ENCODE measurements at regions not wholly inside any gene's neighbourhood (a gene's known extent, or its start where the extent isn't known, plus 50 kb on each side); places are given as distances from the start of the nearest gene placed in this dataset.

DNA sequence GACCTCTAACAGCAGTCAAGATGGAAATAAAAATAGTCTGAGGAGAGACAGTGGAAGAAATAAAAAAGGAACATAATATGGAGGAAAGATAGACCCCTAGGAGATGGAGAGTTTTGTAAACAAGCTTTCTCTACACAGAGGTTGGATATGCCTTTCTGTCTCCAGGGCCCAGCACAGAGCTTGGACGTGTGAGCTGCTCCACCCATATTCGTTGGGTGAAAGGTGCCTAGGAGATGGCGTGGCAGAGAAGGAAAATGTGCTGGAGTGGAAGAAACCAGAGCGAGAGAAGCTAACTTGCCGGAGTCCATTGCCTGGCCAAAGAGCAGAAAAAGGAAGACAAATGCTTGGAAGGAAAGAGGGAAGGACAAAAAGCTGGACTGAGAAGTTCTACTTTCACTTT, 78.3 kb upstream of the LMO4 start:
- H3K9me3 ChIP-seq (ENCODE audit: control insufficient read depth, low read length) = peaks cover 16% of the 10 kb centered on the region
- H3K4me3 ChIP-seq (ENCODE audit: low read length) = no peak overlapping the region
- H3K9ac ChIP-seq (ENCODE audit: low read length) = no peak overlapping the region
- no peak for DNase-seq (ENCODE audit: low read depth)
- H3K4me1 ChIP-seq (ENCODE audit: control insufficient read depth, insufficient read depth, low read length) = peaks cover 16% of the 10 kb centered on the region
- H3K27me3 ChIP-seq (replicated peaks; ENCODE audit: control insufficient read depth, insufficient read depth, low read length) = no peaks in the 10 kb centered on the region
- no peaks in the 10 kb centered on the region for H3K36me3 ChIP-seq (ENCODE audit: control insufficient read depth, insufficient read depth, low read length, severe bottlenecking)

DNA sequence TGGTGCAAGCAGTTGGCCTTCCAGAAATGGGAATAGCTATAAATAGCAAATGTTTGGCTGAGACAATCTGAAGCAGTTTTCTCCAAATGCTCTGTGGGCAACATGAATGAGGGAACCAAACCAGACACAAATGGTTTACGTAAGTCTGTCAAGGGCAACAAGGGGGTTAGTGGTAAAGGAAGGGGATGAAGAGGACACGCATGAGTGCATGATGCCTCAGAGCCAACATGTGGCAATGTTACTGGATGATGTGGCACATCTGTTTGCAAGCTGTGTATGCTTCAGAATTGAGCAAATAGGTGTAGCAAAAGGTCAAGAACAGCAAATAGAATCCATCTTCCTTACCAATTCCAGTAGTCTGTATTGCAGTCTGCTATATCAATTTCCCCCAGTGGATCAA, 76.3 kb upstream of the LMO4 start:
- Histone ChIP-seq H3K4me1 (ENCODE audit: control insufficient read depth, insufficient read depth, low read length) (peaks cover 16% of the 10 kb centered on the region), H3K27me3 (replicated peaks; ENCODE audit: control insufficient read depth, insufficient read depth, low read length) (no peaks in the 10 kb centered on the region), H3K9me3 (ENCODE audit: control insufficient read depth, low read length) (peaks cover 23% of the 10 kb centered on the region), H3K36me3 (ENCODE audit: control insufficient read depth, insufficient read depth, low read length, severe bottlenecking) (no peaks in the 10 kb centered on the region), H3K4me3 (ENCODE audit: low read length) (peak overlapping the region; percentile 3), H3K9ac (ENCODE audit: low read length) (no peak overlapping the region)
- peak; percentile 12 for DNase-seq (ENCODE audit: low read depth)

DNA sequence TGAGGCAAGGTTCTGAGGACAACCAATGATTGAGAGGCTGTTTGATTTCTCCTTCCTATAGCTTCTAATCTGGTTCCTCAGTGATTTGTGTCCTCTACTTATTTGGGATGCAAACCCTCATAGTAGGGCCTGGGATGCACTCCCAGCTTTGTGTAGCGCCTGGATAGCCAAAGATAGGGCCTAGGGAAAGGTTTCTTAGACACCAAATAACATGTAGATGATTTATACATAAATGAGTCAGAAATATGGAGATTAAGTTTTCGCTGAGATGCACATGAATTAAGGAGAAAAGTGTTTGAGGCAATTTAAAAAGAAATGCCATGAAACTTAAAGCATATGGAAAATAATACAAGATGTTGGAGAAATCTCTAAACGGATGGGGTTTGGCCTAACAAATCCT, 66.0 kb upstream of the LMO4 start:
- H3K4me3 ChIP-seq (ENCODE audit: low read length) = no peak overlapping the region
- no peaks in the 10 kb centered on the region for H3K27me3 ChIP-seq (replicated peaks; ENCODE audit: control insufficient read depth, insufficient read depth, low read length)
- no peaks in the 10 kb centered on the region for H3K36me3 ChIP-seq (ENCODE audit: control insufficient read depth, insufficient read depth, low read length, severe bottlenecking)
- no peak overlapping the region for H3K9ac ChIP-seq (ENCODE audit: low read length)
- H3K4me1 ChIP-seq (ENCODE audit: control insufficient read depth, insufficient read depth, low read length) = no peaks in the 10 kb centered on the region
- DNase-seq (ENCODE audit: low read depth) = no peak
- H3K9me3 ChIP-seq (ENCODE audit: control insufficient read depth, low read length) = no peaks in the 10 kb centered on the region

DNA sequence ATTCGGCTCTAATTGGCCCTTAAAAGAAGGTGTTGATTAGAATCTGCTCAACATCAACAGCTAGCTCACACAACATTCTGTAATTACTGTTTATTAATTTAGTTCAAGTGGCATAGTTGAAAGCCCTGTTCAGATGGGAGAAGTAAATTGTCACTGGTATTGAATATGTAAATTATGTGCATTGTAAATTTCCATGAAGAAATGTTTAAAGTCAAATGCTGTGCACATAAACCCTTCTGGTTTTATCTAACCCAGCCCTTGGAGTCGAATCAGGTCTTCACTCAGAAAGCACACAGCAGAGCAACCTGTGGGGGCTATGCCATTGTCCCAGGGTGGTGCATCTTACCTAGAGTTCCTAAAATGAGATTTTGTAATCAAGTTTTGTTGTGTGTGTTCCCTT, 65.4 kb upstream of the LMO4 start:
- no peaks in the 10 kb centered on the region for H3K9me3 ChIP-seq (ENCODE audit: control insufficient read depth, low read length)
- no peaks in the 10 kb centered on the region for H3K4me1 ChIP-seq (ENCODE audit: control insufficient read depth, insufficient read depth, low read length)
- no peak for DNase-seq (ENCODE audit: low read depth)
- no peaks in the 10 kb centered on the region for H3K27me3 ChIP-seq (replicated peaks; ENCODE audit: control insufficient read depth, insufficient read depth, low read length)
- H3K9ac ChIP-seq (ENCODE audit: low read length) = no peak overlapping the region
- no peaks in the 10 kb centered on the region for H3K36me3 ChIP-seq (ENCODE audit: control insufficient read depth, insufficient read depth, low read length, severe bottlenecking)
- no peak overlapping the region for H3K4me3 ChIP-seq (ENCODE audit: low read length)

DNA sequence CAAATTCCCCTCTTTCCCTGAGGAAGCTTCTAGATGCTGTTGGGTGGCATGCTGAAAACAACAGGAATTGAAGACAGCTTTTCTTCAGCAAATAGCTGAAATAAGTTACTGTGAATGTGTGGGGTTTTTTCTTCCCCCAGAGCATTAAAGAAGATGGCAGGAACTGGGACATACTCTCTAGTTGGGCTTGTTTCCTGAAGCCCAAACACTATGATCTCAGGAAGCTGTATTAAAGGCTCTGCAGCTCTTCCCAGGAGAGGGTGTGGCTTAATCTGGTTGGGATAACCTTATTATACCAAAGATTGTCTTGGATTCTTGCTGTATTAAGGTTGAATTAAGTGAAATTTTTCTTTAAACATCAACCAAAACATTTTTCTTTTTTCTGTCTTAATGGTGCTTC, 64.9 kb upstream of the LMO4 start:
- no peak overlapping the region for H3K9ac ChIP-seq (ENCODE audit: low read length)
- H3K27me3 ChIP-seq (replicated peaks; ENCODE audit: control insufficient read depth, insufficient read depth, low read length) = no peaks in the 10 kb centered on the region
- no peaks in the 10 kb centered on the region for H3K4me1 ChIP-seq (ENCODE audit: control insufficient read depth, insufficient read depth, low read length)

DNA sequence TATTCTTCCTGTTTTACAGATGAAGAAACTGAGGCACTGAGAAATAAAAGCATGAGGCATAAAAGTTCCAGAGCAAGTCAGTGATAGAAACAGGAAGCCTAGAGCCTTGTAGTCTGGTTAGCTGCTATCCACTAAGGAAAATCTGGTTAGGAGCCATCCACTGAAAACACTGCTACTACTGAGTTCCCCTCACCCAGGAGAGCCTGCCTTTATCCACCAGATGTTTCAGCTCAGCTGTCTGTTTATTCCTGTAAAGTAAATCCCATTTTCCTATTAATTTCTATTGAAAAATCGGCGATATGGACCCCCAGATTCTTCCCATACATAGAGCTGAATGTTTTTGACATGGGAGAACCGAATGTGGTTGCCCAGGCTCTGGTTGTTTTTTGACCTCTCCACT, 63.7 kb upstream of the LMO4 start:
- no peaks in the 10 kb centered on the region for H3K4me1 ChIP-seq (ENCODE audit: control insufficient read depth, insufficient read depth, low read length)
- no peaks in the 10 kb centered on the region for H3K27me3 ChIP-seq (replicated peaks; ENCODE audit: control insufficient read depth, insufficient read depth, low read length)
- no peak overlapping the region for H3K9ac ChIP-seq (ENCODE audit: low read length)
- DNase-seq (ENCODE audit: low read depth) = no peak
- H3K4me3 ChIP-seq (ENCODE audit: low read length) = no peak overlapping the region
- no peaks in the 10 kb centered on the region for H3K36me3 ChIP-seq (ENCODE audit: control insufficient read depth, insufficient read depth, low read length, severe bottlenecking)
- no peaks in the 10 kb centered on the region for H3K9me3 ChIP-seq (ENCODE audit: control insufficient read depth, low read length)

More for the DNA sequence above, 64.9 kb upstream of the LMO4 start:
- DNase-seq (ENCODE audit: low read depth) = no peak
- H3K36me3 ChIP-seq (ENCODE audit: control insufficient read depth, insufficient read depth, low read length, severe bottlenecking) = no peaks in the 10 kb centered on the region
- H3K9me3 ChIP-seq (ENCODE audit: control insufficient read depth, low read length) = no peaks in the 10 kb centered on the region
- no peak overlapping the region for H3K4me3 ChIP-seq (ENCODE audit: low read length)

DNA sequence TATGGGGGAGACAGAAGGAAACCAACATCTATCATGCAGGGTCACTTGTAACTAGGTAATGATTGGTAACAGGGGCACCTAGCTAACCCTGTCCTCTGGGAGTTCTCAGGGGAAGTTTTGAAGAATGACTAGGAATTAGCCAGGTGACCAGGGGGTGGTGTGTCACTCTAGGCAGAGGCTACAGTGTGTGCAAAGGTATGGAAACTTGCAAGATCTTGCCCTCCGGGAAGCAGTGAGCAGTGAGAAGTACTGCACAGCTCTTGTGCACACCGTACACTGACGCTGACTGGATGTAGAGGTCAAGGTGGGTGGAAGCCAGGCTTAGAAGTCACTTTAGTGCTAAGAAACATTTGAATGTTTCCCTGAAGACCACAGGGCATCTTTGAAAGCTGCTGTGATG, 62.9 kb upstream of the LMO4 start:
- no peaks in the 10 kb centered on the region for H3K36me3 ChIP-seq (ENCODE audit: control insufficient read depth, insufficient read depth, low read length, severe bottlenecking)
- H3K27me3 ChIP-seq (replicated peaks; ENCODE audit: control insufficient read depth, insufficient read depth, low read length) = no peaks in the 10 kb centered on the region
- DNase-seq (ENCODE audit: low read depth) = no peak
- no peak overlapping the region for H3K9ac ChIP-seq (ENCODE audit: low read length)
- no peaks in the 10 kb centered on the region for H3K9me3 ChIP-seq (ENCODE audit: control insufficient read depth, low read length)
- no peaks in the 10 kb centered on the region for H3K4me1 ChIP-seq (ENCODE audit: control insufficient read depth, insufficient read depth, low read length)
- H3K4me3 ChIP-seq (ENCODE audit: low read length) = no peak overlapping the region

DNA sequence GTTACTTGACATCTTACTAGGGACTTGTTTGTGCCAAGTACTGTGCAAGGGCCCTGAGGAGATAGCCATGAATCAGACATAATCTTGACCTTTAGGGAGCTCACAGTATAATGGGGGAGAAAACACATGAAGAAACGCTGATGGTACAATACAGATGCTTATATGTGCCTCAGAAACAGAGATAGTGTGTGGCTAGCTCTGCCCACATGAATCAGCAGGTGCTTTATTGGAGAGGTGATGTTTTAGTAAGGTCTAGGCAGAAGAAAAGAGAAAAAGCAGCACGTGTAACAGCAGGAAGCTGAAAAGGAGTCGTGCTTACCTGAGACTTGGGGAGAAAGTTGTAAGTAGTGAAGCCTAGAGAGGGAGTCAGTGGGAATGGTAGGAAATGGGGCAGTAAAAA, 60.6 kb upstream of the LMO4 start:
- no peak overlapping the region for H3K4me3 ChIP-seq (ENCODE audit: low read length)
- H3K27me3 ChIP-seq (replicated peaks; ENCODE audit: control insufficient read depth, insufficient read depth, low read length) = no peaks in the 10 kb centered on the region
- H3K9me3 ChIP-seq (ENCODE audit: control insufficient read depth, low read length) = no peaks in the 10 kb centered on the region
- H3K36me3 ChIP-seq (ENCODE audit: control insufficient read depth, insufficient read depth, low read length, severe bottlenecking) = no peaks in the 10 kb centered on the region
- no peak for DNase-seq (ENCODE audit: low read depth)
- H3K9ac ChIP-seq (ENCODE audit: low read length) = no peak overlapping the region
- no peaks in the 10 kb centered on the region for H3K4me1 ChIP-seq (ENCODE audit: control insufficient read depth, insufficient read depth, low read length)

DNA sequence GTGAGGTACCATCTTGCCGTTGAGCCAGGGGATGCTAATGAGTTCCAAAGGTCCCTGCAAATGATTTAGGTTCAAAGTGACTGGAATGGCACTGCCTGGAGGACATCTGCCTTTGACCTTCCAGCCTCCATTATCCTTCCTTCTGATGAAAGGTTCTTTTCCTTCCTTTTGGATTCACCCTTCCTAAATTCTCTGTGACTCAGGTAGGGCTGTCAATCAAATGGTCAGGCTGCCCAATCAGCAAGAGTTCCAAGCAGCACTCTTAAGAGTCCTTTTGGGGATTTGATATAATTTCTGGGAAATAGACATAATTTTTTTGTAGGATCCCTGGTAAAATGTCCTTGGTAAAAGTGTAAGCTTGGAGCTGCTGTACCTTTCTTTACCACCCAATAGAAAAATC, 58.8 kb upstream of the LMO4 start:
- no peak for DNase-seq (ENCODE audit: low read depth)
- Histone ChIP-seq H3K36me3 (ENCODE audit: control insufficient read depth, insufficient read depth, low read length, severe bottlenecking) (no peaks in the 10 kb centered on the region), H3K4me3 (ENCODE audit: low read length) (no peak overlapping the region)

DNA sequence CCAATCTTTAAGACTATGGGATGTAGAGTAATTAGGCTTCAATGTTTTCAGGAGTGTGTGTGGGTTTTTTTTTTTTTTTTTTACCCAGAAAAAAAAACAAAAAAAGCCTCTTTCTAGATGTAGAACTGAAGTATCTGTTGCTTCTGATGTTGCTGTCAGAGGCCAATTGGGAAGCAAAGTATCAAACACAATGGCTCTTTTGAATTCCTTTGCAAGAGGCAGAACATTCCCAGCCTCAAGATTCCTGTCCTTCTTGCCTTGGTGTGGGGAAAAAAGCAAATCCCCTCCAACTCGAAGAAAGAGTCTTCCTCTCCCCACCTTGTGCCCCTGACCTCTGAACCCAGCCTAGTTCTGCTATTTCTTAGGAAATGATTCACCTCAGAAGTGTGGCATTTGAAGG, 55.4 kb upstream of the LMO4 start:
- Histone ChIP-seq H3K27me3 (replicated peaks; ENCODE audit: control insufficient read depth, insufficient read depth, low read length) (no peaks in the 10 kb centered on the region), H3K4me3 (ENCODE audit: low read length) (no peak overlapping the region), H3K4me1 (ENCODE audit: control insufficient read depth, insufficient read depth, low read length) (peaks cover 5% of the 10 kb centered on the region), H3K36me3 (ENCODE audit: control insufficient read depth, insufficient read depth, low read length, severe bottlenecking) (no peaks in the 10 kb centered on the region), H3K9me3 (ENCODE audit: control insufficient read depth, low read length) (no peaks in the 10 kb centered on the region), H3K9ac (ENCODE audit: low read length) (no peak overlapping the region)
- DNase-seq (ENCODE audit: low read depth) = no peak

More for the DNA sequence above, 58.8 kb upstream of the LMO4 start:
- Histone ChIP-seq H3K9ac (ENCODE audit: low read length) (no peak overlapping the region), H3K9me3 (ENCODE audit: control insufficient read depth, low read length) (no peaks in the 10 kb centered on the region), H3K4me1 (ENCODE audit: control insufficient read depth, insufficient read depth, low read length) (no peaks in the 10 kb centered on the region), H3K27me3 (replicated peaks; ENCODE audit: control insufficient read depth, insufficient read depth, low read length) (no peaks in the 10 kb centered on the region)

DNA sequence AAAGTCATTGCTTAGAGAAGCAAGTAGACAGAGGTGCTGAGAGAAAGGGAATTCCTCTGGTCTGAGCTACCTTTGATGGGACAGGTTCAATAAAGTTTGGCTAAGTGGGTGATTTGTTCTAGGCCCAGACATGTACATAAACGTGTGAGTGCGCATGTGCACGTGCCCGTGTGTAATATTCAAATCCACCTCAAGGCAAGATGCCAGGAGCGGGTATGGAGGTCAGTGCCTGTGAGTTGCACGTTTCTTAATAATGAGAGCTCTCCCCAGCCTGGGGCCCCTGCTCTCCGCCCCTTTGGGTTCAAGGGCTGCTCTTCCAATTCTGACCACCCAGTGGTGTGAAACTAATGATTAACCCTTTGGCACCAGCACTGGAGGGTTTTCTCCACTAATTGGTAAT, 53.8 kb upstream of the LMO4 start:
- no peak overlapping the region for H3K9ac ChIP-seq (ENCODE audit: low read length)
- H3K36me3 ChIP-seq (ENCODE audit: control insufficient read depth, insufficient read depth, low read length, severe bottlenecking) = no peaks in the 10 kb centered on the region
- H3K27me3 ChIP-seq (replicated peaks; ENCODE audit: control insufficient read depth, insufficient read depth, low read length) = no peaks in the 10 kb centered on the region
- peaks cover 21% of the 10 kb centered on the region for H3K4me1 ChIP-seq (ENCODE audit: control insufficient read depth, insufficient read depth, low read length)
- H3K4me3 ChIP-seq (ENCODE audit: low read length) = no peak overlapping the region
- DNase-seq (ENCODE audit: low read depth) = no peak
- no peaks in the 10 kb centered on the region for H3K9me3 ChIP-seq (ENCODE audit: control insufficient read depth, low read length)

DNA sequence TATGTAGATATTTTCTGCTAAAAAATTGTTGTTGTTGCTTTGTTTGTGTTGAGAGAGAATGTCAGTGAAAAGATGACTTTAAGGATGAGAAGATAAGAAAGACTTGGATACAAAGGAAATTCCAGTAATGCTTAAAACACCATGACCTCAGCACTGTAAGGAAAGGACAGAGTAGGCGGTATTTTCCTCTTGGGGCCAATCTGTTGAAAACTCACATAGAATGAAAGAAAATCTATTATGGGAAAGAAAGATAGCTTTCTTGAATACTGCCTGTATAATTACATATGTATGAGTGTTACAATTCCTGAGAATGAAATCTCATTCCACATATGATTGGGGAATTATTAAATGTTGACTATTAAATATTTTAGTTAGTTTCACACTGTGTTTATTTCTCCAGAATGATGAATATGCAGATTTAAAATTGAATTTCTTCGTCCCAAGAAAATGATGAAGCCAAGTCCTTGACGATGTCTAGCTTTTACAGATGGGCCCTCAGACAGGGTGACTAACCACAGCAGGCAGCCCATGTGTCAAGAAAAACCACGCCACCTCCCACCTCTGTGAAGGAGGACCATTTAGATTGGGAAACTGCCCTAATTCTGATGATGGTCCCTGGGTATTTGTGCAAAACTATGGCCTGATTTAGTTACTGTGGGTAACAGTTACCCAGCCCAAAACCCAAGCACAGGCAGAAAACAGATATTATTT, 49.7 kb upstream of the LMO4 start:
- H3K9ac ChIP-seq (ENCODE audit: low read length) = peak overlapping the region; percentile 83
- peaks cover 31% of the 10 kb centered on the region for H3K4me1 ChIP-seq (ENCODE audit: control insufficient read depth, insufficient read depth, low read length)
- H3K36me3 ChIP-seq (ENCODE audit: control insufficient read depth, insufficient read depth, low read length, severe bottlenecking) = no peaks in the 10 kb centered on the region
- peak overlapping the region; percentile 66 for H3K4me3 ChIP-seq (ENCODE audit: low read length)
- DNase-seq (ENCODE audit: low read depth) = peak; percentile 13
- no peaks in the 10 kb centered on the region for H3K27me3 ChIP-seq (replicated peaks; ENCODE audit: control insufficient read depth, insufficient read depth, low read length)
- H3K9me3 ChIP-seq (ENCODE audit: control insufficient read depth, low read length) = no peaks in the 10 kb centered on the region

All from adipocyte (in vitro differentiated cells).